ENCODE measurements at regions not wholly inside any gene's neighbourhood (a gene's known extent, or its start where the extent isn't known, plus 50 kb on each side); places are given as distances from the start of the nearest gene placed in this dataset.
A peak's percentile ranks its signal among the peaks of the same experiment; 100 is the strongest.

GRCh38 chr3:187807086-187807862, 62.0 kb upstream of the BCL6 start:
- Mint-ChIP-seq H3K27ac (no peak overlapping the region), H3K4me1 (ENCODE audit: unreplicated experiment) (peaks cover 42% of the 10 kb centered on the region), H3K4me3 (no peak overlapping the region), H3K27me3 (no peaks in the 10 kb centered on the region), H3K9me3 (no peaks in the 10 kb centered on the region), H3K36me3 (no peaks in the 10 kb centered on the region)
- TF ChIP-seq CTCF (conservative IDR thresholded peaks at IDR 0.05): no peak
- DNase-seq (ENCODE audit: extremely low spot score, unreplicated experiment): no peak

GRCh38 chr3:187808527-187808895, 63.2 kb upstream of the BCL6 start:
- no peak for TF ChIP-seq CTCF (conservative IDR thresholded peaks at IDR 0.05)
- no peaks in the 10 kb centered on the region for H3K9me3 Mint-ChIP-seq
- no peaks in the 10 kb centered on the region for H3K36me3 Mint-ChIP-seq
- no peaks in the 10 kb centered on the region for H3K27me3 Mint-ChIP-seq
- H3K4me1 Mint-ChIP-seq (ENCODE audit: unreplicated experiment): peaks cover 42% of the 10 kb centered on the region
- H3K27ac Mint-ChIP-seq: peak overlapping the region; percentile 86
- no peak for DNase-seq (ENCODE audit: extremely low spot score, unreplicated experiment)
- peak overlapping the region; percentile 68 for H3K4me3 Mint-ChIP-seq

GRCh38 chr3:187809612-187809991, 64.3 kb upstream of the BCL6 start:
- no peaks in the 10 kb centered on the region for H3K27me3 Mint-ChIP-seq
- peaks cover 41% of the 10 kb centered on the region for H3K4me1 Mint-ChIP-seq (ENCODE audit: unreplicated experiment)
- DNase-seq (ENCODE audit: extremely low spot score, unreplicated experiment): no peak
- no peaks in the 10 kb centered on the region for H3K36me3 Mint-ChIP-seq
- H3K4me3 Mint-ChIP-seq: peak overlapping the region; percentile 57
- no peak for TF ChIP-seq CTCF (conservative IDR thresholded peaks at IDR 0.05)
- H3K9me3 Mint-ChIP-seq: no peaks in the 10 kb centered on the region
- H3K27ac Mint-ChIP-seq: peak overlapping the region; percentile 86

GRCh38 chr3:187810021-187810446, 64.8 kb upstream of the BCL6 start:
- no peak for TF ChIP-seq CTCF (conservative IDR thresholded peaks at IDR 0.05)
- Mint-ChIP-seq H3K4me1 (ENCODE audit: unreplicated experiment) (peaks cover 38% of the 10 kb centered on the region), H3K4me3 (peak overlapping the region; percentile 57), H3K36me3 (no peaks in the 10 kb centered on the region), H3K9me3 (no peaks in the 10 kb centered on the region), H3K27ac (peak overlapping the region; percentile 31), H3K27me3 (no peaks in the 10 kb centered on the region)
- no peak for DNase-seq (ENCODE audit: extremely low spot score, unreplicated experiment)

GRCh38 chr3:187811585-187812250, 66.5 kb upstream of the BCL6 start:
- Mint-ChIP-seq H3K27me3 (no peaks in the 10 kb centered on the region), H3K36me3 (no peaks in the 10 kb centered on the region), H3K4me1 (ENCODE audit: unreplicated experiment) (peaks cover 38% of the 10 kb centered on the region), H3K4me3 (no peak overlapping the region), H3K27ac (no peak overlapping the region), H3K9me3 (no peaks in the 10 kb centered on the region)
- DNase-seq (ENCODE audit: extremely low spot score, unreplicated experiment): no peak
- TF ChIP-seq CTCF (conservative IDR thresholded peaks at IDR 0.05): no peak
